GM18868 (cell line): ENCODE measurements at regions not wholly inside any gene's neighbourhood (a gene's known extent, or its start where the extent isn't known, plus 50 kb on each side); places are given as distances from the start of the nearest gene placed in this dataset.
"Not testable (repeated sequence)": the region's sequence is repeated elsewhere in the genome, so short reads cannot be mapped to it uniquely, and the experiment has no call there.

ENCODE experiments used
- ATAC-seq: cut with Tn5 transposase; IDR thresholded peaks from one replicate; pipeline ENCODE4 v1.9.1; 2021; ENCODE audit warnings: mild to moderate bottlenecking, moderate library complexity; ENCODE audit not compliant: unreplicated experiment

DNA sequence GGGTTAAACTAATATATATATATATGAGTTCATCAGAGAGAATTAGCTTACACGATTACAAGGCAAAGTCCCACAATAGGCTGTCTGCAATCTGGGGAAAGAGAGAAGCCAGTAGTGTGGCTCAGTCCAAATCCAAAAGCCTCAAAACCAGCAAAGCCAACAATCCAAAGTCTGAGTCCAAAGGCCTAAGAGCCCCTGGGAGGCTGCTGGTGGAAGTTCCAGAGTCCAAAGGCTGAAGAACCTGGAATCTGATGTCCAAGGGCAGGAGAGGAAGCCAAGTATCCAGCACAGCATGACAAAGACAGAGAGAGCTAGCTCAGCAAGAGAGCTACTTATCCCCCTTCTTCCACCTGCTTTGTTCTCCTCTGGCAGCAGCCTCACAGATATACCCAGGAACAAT lies 274.7 kb upstream of the ID4 start:
- ATAC-seq: no peak

DNA sequence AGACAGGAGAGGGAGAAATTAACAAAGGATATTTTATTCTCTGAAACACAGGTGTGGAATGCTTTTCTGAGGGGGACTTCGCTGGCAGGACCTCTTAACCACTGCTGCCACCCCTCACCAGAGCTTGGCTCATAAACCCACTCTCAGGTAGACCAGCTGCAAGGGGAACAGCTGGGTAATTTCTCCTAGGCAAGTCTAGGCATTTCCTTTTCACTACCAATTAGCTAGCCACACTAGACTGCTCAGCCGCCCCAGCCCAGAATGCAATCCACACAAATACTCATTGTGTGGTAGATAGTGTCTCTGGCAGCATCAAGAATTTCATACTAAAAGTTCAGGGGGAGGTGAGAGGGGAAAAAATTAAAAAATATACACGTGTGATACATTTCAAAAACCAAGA lies 267.6 kb upstream of the ID4 start:
- ATAC-seq: no peak

DNA sequence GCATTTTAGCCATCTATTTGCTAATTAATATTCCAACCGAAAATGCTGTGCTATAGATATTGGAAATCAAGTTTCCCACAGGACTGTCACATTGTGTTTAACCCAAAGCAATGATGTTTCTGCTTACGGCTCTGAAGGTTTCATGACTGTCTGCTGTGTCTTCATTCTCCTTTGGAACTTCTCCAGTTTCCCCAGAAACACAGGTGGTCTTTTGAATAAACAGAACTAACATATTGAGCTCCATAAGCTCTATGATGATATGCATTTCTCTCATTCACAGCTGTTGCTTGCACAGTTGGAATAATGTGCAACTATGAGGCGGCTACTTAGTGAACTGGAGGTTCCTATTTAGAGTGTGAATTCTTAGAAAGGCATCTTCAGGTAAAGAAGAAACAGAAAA lies 266.0 kb upstream of the ID4 start:
- no peak for ATAC-seq

DNA sequence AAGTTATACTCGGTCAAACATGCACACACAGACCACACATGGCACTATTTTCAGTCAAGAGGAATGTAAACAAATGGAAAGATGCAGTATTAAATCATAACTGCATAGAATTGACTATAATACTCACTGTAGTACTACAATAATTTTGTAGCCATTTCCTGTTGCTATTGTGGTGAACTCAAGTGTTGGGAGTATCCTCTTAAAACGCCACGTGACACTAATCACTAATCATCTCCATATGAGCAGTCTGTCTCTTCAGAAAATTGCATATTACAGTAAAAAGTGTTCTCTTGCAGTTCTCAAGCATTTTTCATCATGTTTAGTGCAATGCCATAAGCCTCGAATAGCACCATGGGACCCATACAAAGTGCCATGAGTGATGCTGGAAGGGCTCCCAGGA lies 258.7 kb upstream of the ID4 start:
- no peak for ATAC-seq

DNA sequence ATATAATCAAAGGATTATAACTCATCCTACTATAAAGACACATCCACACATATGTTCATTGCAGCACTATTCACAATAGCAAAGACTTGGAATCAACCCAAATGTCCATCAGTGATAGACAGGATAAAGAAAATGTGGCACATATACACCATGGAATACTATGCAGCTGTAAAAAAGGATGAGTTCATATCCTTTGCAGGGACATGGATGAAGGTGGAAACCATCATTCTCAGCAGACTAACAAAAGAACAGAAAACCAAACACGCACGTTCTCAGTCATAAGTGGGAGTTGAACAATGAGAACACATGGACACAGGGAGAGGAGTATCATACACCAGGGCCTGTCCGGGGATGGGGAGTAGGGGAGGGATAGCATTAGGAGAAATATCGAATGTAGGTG lies 253.0 kb upstream of the ID4 start:
- ATAC-seq: not testable (repeated sequence)

DNA sequence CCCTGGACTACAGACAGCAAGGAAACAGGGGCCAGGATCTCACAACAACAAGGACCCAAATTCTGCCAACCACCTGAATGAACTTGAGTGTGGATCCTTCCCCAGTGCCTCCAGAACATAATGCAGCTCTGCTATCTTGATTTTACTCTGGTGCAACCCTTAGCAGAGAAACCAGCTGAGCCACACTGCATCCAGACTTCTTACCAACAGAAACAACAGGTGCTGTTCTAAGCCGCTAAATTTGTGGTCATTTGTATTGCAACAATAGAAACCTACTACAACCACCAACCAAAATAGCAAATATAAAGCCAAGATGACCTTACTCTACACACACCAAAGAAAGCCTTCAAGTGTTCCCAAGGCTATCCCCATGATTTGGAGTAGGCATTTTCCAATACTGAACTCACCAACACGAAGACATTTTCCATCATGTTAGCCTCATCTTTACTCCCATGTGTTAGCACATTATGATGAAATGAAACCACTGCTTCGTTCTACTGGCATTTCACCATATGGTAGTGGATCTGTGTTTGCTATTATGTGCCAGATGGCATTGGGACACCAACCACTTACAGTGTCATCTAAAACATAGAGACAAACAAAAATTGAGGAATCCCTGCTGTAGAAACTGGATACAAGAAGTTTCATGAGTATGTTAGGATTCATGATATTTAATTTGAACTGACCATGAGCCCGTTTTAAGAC lies 249.8 kb upstream of the ID4 start:
- no peak for ATAC-seq

DNA sequence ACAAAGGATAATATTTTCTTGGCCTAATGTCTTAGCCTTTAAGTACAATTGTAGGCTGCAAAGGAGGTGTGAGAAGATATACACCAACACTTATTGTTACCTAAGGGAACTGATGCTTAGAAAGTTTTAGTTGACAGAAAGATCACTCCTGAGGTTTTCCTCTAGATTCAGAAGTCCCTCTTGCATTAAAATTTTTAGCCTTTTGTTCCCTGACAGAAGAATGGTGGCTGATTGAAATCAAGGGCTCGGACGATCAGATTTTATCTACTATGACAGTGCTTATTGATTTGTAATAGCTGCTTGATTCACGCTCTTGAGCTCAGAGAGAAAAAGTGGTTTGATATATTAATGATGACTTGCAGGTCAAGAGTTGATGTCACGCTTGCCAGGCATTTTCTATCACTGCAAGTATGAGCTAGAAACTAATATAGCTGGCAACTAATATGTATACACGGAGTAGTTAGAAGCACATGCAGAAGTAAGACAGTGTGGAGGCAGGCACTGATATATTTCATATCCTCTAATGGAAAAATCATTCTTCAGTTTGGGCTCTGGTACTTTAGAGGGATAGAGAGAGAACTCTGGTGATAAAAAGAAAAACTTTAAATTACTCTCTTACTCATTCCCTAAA lies 246.6 kb upstream of the ID4 start:
- ATAC-seq: no peak

DNA sequence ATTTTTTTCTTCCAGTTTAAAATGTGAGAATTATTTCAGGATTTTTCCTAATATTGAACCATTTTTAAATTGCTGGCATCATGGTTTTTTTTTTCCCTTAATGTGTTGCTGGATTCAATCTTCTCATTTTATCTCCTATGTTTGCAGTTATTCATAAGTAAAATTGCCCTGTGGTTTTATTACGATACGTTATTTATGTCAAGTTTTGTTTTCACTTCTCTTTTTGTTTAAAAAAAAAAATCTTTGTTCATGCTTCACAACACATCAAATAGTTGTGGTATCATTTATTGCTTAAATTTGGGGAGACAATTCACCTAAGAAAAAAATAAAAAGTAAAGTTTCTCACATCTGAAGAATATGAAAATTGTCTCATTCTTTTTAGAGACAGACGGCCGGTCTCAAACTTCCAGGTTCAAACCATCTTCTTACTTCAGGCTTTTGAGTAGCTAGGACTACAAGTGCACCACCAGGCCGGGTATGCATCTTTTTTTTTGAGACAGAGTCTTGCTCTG lies 239.3 kb upstream of the ID4 start:
- ATAC-seq: no peak

DNA sequence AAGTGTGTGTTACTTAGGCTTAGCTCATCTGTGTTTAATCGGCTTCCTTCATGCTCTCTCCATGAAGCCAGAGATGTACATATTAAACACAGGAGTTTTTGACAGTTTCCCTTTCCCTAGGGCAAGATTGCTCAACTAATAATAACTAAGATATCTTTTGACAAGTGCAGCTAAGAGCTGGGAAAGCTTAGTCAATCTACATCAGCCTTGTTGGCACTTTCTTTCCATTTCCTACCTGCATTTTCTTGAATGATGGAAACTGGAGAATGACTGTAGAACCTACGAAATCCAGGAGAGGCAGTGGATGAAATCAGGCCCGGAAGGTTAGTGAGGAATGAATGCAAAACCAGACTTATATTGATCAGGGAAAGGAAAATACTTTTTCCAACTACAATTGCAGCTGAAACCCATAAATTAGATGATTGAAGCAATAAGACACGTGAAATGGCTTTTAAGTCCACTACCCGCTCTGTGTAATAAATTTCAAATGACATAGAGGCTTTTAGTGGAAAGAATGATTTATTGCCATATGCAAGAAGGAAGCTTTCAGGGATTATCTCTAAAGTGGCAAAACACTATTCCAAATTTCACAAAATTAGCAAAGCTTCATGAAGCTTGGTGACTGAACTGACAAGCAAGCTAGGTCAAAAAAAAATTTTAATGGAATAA lies 237.2 kb upstream of the ID4 start:
- no peak for ATAC-seq

DNA sequence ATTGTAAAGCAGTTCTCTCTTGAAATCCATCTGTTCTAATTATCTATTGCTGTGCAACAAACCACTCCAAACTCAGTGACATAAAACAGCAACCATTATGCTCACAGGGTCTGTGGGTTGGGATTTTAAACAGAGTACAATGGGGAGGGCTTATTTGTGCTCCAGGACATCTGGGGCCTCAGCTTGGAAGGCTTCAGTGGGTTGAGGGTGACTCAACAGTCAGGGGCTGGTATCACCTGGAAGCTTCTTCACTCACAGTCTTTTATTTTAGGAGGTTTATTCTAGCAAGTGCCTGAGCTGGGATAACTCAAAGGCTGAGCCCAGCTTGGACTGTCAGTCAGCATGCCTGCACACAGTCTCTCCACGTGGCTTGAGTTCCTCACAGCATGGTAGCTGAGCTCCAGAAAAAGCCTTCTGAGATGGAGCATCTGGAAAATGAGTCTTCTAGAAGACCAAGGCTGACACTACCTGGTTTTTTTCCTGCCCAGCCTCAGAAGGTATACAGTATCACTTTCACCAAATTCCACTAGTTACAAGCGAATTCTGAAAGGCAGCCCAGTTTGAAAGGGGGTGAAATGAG lies 234.6 kb upstream of the ID4 start:
- no peak for ATAC-seq

DNA sequence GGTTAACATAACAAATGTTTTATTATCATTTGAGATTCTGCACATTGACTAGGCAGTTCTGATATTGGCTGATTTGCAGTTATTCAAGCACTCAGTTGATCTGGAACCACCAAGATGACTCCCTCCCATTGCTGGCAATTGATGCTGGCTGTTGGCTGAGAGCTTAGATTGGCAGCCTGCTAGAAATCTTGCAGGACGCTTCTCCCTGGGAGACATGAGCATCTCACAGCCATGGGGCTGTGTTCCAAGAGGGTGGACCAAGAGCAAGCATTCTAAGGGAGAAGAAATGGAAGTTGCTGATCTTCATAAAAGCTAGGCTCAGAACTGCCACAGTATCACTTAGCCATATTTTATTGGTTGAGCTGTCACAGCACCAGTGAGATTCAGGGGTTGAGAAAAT lies 233.4 kb upstream of the ID4 start:
- no peak for ATAC-seq

DNA sequence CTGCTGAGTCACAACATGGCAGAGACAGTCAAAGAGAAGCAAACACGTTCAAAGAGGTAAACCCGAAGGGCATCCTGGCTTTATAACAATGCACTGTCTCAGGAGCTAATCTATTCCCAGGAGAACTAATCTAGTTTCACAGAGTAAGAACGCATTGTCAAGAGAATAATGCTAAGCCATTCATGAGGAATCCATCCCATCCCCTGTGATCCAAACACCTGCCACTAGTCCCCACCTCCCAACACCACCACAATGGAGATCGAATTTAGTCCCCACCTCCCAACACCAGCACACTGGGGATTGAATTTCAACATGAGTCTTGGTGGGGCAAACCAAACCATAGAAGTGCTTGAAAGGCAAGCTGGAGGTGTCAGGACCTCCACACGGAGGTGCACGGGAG lies 231.5 kb upstream of the ID4 start:
- no peak for ATAC-seq

DNA sequence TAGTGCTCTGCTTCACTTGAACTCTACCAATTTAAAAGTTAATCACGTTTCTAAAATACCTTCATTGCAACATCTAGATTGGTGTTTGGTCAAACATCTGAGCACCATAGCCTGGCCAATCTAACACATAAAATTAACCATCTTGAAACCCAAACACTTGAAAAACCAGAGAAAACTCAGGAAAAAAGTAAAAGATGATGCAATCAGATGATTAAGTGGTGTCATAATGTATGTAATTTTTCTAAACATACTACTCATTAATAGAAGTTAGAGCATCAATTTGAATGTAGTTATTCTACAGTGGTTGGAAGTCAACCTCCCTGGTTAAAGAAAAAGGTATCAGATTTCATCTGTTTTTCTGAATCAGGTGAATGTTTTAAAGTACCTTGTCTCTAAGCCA lies 228.6 kb upstream of the ID4 start:
- ATAC-seq: no peak

DNA sequence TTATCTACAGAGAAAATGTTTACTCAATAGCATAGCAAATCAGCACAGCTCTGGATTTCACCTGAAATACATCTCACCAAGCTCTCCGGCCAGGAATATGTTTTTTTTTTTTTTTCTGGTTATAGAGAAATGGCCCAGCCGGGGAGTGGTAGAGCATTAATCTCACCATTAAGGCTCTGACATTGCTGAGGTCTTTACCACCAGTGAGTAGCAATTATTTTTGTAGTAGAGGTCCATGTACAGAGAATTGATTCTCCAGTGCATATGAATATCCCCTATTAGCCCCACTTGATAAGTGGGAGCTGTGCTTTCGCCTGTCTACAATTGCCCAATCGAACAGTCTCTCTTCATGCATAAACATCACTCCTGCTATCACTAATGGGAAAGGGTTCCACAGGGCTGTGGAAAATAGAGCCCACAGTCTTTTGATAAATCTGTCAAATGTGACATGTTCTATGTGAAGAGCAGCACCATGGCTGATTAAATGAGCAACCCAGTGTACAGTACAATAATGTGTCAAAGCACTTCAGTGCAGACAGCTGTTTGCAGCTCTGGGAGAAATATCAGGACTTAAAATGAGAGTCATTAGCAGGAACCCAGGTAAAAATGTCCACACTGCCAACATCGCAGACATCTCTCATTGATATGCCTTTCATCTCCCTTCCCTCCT lies 227.1 kb upstream of the ID4 start:
- no peak for ATAC-seq

DNA sequence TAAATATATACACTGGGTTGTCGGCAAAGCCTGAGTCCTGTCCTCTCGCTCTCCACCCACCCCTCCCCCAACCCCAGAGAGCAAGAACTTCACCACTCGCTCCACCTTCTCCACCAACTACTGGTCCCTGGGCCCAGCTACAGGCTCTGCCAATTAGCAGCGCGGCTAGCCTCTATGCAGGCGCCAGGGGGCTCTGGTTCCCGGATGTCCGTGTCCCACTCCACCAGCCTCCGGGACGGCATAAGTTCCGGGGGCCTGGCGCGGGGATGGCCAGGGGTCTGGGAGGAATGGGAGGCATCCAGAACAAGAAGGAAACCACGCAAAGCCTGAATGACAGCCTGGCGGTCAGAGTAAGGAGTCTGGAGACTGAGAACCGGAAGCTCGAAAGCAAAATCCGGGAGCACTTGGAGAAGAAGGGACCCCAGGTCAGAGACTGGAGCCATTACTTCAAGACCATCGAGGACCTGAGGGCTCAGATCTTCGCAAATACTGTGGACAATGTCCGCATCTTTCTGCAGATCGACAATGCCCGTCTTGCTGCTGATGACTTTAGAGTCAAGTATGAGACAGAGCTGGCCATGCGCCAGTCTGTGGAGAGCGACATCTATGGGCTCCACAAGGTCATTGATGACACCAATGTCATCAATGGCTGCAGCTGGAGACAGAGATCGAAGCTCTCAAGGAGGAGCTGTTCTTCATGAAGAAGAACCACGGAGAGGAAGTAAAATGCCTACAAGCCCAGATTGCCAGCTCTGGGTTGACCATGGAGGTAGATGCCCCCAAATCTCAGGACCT lies 224.3 kb upstream of the ID4 start:
- not testable (repeated sequence) for ATAC-seq

DNA sequence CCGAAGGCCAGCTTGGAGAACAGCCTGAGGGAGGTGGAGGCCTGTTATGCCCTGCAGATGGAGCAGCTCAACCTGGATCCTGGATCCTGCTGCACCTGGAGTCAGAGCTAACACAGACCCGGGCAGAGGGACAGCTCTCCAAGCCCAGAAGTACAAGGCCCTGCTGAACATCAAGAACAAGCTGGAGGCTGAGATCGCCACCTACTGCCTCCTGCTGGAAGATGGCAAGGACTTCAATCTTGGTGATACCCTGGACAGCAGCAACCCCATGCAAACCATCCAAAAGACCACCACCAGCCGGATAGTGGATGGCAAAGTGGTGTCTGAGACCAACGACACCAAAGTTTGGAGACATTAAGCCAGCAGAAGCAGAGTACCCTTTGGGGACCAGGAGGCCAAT lies 223.5 kb upstream of the ID4 start:
- no peak for ATAC-seq

DNA sequence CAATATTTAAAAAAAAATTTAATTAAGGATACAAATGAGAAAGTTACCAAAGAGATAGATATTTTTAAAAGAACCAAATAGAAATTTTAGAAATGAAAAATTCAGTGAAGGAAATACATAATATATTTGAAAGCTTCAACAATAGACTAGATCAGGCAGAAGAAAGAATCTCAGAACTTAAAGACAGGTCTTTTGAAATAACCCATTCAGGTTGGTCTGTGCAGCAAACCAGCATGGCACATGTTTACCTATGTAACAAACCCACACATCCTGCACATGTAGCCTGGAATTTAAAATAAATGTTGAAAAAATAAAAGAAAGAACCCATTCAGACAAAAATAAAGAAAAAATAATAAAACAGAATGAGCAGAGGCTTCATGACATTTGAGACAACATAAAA lies 221.1 kb upstream of the ID4 start:
- ATAC-seq: no peak

DNA sequence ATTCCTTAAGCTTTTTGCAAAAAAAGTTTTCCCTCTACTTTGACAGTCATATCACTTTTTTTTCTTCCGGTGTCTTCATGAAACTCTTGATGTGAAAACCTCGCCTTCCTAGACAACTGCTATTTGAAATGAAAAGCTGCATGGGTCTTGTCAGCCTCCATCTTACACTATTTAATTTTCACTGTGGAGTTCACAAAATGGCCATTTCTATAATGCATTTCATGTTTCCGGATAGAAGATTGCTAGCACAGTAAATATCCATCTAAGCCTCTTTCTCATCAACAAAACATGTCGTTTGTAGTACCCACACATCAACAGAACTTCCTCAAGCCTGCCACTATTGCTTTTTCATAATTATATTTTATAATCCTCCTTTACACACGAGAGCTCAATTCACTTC lies 204.9 kb upstream of the ID4 start:
- no peak for ATAC-seq

DNA sequence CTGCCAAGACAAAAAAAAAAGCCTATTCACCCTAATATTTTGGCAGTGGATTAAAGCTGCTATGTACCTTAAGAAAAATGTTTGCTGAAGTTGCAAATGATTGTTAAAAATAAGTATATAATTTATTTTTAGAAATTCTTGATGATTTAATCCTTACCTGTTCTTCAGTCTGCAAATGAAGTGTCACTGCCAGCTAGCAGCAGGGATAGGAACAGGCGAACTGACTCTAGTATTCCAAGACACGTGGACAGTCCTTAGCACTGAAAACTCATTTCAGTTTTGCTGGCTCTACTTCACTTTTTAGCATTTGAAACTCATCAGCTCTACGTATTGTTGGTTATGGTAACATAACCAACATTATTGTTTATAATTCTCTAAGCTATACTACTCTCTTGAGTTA lies 204.4 kb upstream of the ID4 start:
- no peak for ATAC-seq

DNA sequence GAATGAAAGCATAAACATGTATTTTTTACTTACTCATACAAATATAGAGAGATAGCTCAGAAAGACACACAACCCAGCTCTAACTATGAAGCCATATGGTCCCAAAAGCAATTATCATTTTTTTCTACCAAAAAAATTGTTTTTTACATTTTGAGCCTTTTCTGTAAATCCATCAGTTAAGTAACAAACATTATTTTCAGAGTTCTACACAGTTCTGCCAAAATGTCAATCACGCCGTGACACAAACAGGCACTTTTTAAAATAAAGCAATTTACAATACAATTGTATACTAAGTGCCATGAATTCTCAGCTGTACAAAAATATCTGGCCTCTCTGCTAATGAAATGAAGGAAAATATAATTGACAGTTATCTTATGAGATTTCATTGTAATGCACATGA lies 201.4 kb upstream of the ID4 start:
- ATAC-seq: no peak

DNA sequence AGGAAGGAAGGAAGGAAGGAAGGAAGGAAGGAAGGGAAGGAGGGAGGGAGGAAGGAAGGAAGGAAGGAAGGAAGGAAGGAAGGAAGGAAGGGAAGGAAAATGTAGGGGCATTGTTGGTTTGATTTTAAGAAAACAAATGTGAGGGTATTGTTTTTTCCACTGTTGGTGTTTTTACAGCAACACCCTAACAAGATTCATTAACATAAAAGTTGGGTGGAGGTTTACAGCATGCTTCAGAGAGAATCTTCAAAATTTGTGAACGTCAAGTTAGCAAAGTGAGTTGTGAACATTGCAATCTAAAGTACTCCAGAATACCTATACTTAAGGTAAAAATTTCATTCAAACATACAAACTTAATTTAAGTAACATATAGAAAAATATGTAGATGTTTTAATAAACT lies 200.2 kb upstream of the ID4 start:
- no peak for ATAC-seq
